HCT116 (cell line): ENCODE measurements at regions not wholly inside any gene's neighbourhood (a gene's known extent, or its start where the extent isn't known, plus 50 kb on each side); places are given as distances from the start of the nearest gene placed in this dataset.

Experiments used
- ATAC-seq: fragments of 200-7000 bp; cut with Tn5 transposase; 2 replicates; pipeline ENCODE4 v1.9.1; 2020; ENCODE audit warnings: mild to moderate bottlenecking, moderate library complexity
- BruUV-seq: library from RNA; stranded (reverse); fragments of 400-500 nt; replicated peaks from 2 replicates; lab custom pipeline; 2021; lab: Mats Ljungman, UMichigan
- CTCF ChIA-PET: fragments of 300-600 bp; sonication (Branson Sonifier 250); formaldehyde crosslinking; loops from one replicate; lab custom pipeline; 2021; ENCODE audit warnings: antibody characterized with exemption; lab: Charles Lee
- POLR2A ChIA-PET: fragments of 300-600, 350-600 bp; sonication (Branson Sonifier 250); formaldehyde crosslinking; loops from one replicate; lab custom pipeline; 2021; ENCODE audit warnings: antibody characterized with exemption; lab: Charles Lee
- RAD21 ChIA-PET, 2 experiments: fragments of 300-600 bp; sonication (Branson Sonifier 250); formaldehyde crosslinking; loops; one replicate each; lab custom pipeline; 2023; ENCODE audit warnings: low total read pairs in 2 of 2; ENCODE audit not compliant: uncharacterized antibody in 2 of 2, unreplicated experiment in 2 of 2, low non-redundant PET in 1 of 2; lab: Charles Lee
- DNase-seq: peaks from one replicate; pipeline ENCODE4 v3.0.0-alpha.2; 2010; ENCODE audit warnings: low read depth, low spot score
- H2AFZ ChIP-seq: fragments of 200-600 bp; shearing (Covaris generic), sonication (generic); 2 replicates; pipeline ENCODE4 v1.6.1; 2017; ENCODE audit warnings: low read depth, mixed run types, mixed read lengths, antibody characterized with exemption, low read length; ENCODE audit not compliant: poor library complexity, severe bottlenecking
- H3K27ac ChIP-seq: 2 replicates; pipeline ENCODE4 v1.5.1; 2012; ENCODE audit warnings: low read depth, low read length
- H3K27me3 ChIP-seq: fragments of 200-600 bp; sonication (generic); 2 replicates; pipeline ENCODE4 v1.6.1; 2016; ENCODE audit warnings: mixed run types, low read length, mixed read lengths; ENCODE audit not compliant: insufficient read depth
- H3K36me3 ChIP-seq, 2 experiments: fragments of 200-500 bp in 1 of 2; fragments of 200-600 bp in 1 of 2; sonication (Bioruptor generic) in 1 of 2; sonication (generic) in 1 of 2; 2 replicates each; pipeline versions ENCODE4 v1.5.1 to v1.6.1; 2014 to 2016; ENCODE audit warnings: low read length in 2 of 2, inconsistent platforms in 1 of 2, mixed read lengths in 1 of 2, mixed run types in 1 of 2; ENCODE audit not compliant: insufficient read depth in 2 of 2, control insufficient read depth in 1 of 2
- H3K4me1 ChIP-seq, 2 experiments: fragments of 200-600 bp in 1 of 2; sonication (generic) in 1 of 2; 2 replicates each; pipeline versions ENCODE4 v1.5.1 to v1.6.1; 2012 to 2017; ENCODE audit warnings: low read length in 2 of 2, inconsistent platforms in 1 of 2, mild to moderate bottlenecking in 1 of 2, mixed read lengths in 1 of 2, mixed run types in 1 of 2, moderate library complexity in 1 of 2; ENCODE audit not compliant: insufficient read depth in 2 of 2, control insufficient read depth in 1 of 2
- H3K4me2 ChIP-seq: fragments of 200-600 bp; sonication (generic); 2 replicates; pipeline ENCODE4 v1.6.1; 2017; ENCODE audit warnings: mixed run types, low read length, mixed read lengths
- H3K4me3 ChIP-seq, 2 experiments: fragments of 200-600 bp in 1 of 2; sonication (generic) in 1 of 2; replicated peaks in 1 of 2; 2 replicates each; pipeline ENCODE4 v1.5.1; 2011 to 2016; ENCODE audit warnings: low read length in 2 of 2, control low read depth in 1 of 2, low read depth in 1 of 2, mild to moderate bottlenecking in 1 of 2, mixed read lengths in 1 of 2, mixed run types in 1 of 2
- H3K79me2 ChIP-seq: fragments of 200-600 bp; sonication (generic); 2 replicates; pipeline ENCODE4 v1.6.1; 2017; ENCODE audit warnings: mild to moderate bottlenecking, mixed run types, low read length, moderate library complexity, mixed read lengths; ENCODE audit not compliant: insufficient read depth
- H3K9ac ChIP-seq: fragments of 200-600 bp; sonication (generic); 2 replicates; pipeline ENCODE4 v1.6.1; 2016; ENCODE audit warnings: low read length, mixed read lengths
- H3K9me2 ChIP-seq: fragments of 200-600 bp; sonication (generic), shearing (Covaris generic); 2 replicates; pipeline ENCODE4 v1.6.1; 2017; ENCODE audit warnings: mixed run types, mild to moderate bottlenecking, moderate library complexity; ENCODE audit not compliant: insufficient read depth
- H3K9me3 ChIP-seq, 2 experiments: fragments of 200-500 bp in 1 of 2; fragments of 200-600 bp in 1 of 2; sonication (Bioruptor generic) in 1 of 2; sonication (generic) in 1 of 2; 2 replicates each; pipeline ENCODE4 v1.6.1; 2014 to 2017; ENCODE audit warnings: low read length in 2 of 2, mixed read lengths in 2 of 2, inconsistent platforms in 1 of 2, low read depth in 1 of 2, mild to moderate bottlenecking in 1 of 2, mixed run types in 1 of 2, moderate library complexity in 1 of 2; ENCODE audit not compliant: control insufficient read depth in 1 of 2, insufficient read depth in 1 of 2
- H4K20me1 ChIP-seq: fragments of 200-600 bp; sonication (generic), shearing (Covaris generic); 2 replicates; pipeline ENCODE4 v1.6.1; 2017; ENCODE audit warnings: mixed run types, mild to moderate bottlenecking, moderate library complexity; ENCODE audit not compliant: insufficient read depth
- ATF3 ChIP-seq: IDR thresholded peaks from 2 replicates; pipeline ENCODE4 v1.6.1; 2012
- CBX3 ChIP-seq: IDR thresholded peaks from 2 replicates; pipeline ENCODE4 v1.6.1; 2012; ENCODE audit warnings: low read depth
- CEBPB ChIP-seq: IDR thresholded peaks from 2 replicates; pipeline ENCODE4 v1.6.1; 2012; ENCODE audit warnings: low read depth
- CTCF ChIP-seq, 3 experiments: fragments of 200-600 bp in 1 of 3; sonication (generic) in 1 of 3; IDR thresholded peaks in 2 of 3; conservative IDR thresholded peaks in 1 of 3; 2 replicates each; pipeline ENCODE4 v1.5.1; 2012 to 2017; ENCODE audit warnings: low read depth in 2 of 3, low read length in 2 of 3, antibody characterized with exemption in 1 of 3, borderline replicate concordance in 1 of 3, control low read depth in 1 of 3, mild to moderate bottlenecking in 1 of 3, mixed read lengths in 1 of 3, mixed run types in 1 of 3, moderate library complexity in 1 of 3; ENCODE audit not compliant: insufficient read depth in 1 of 3
- EGR1 ChIP-seq: IDR thresholded peaks from 2 replicates; pipeline ENCODE4 v1.6.1; 2012; ENCODE audit warnings: low read depth
- ELF1 ChIP-seq: IDR thresholded peaks from 2 replicates; pipeline ENCODE4 v1.6.1; 2012; ENCODE audit warnings: low read depth, borderline replicate concordance
- EZH2 ChIP-seq: fragments of 200-600 bp; sonication (generic); IDR thresholded peaks from 2 replicates; pipeline ENCODE4 v1.6.1; 2017; ENCODE audit warnings: antibody characterized with exemption, mixed run types
- EZH2phosphoT487 ChIP-seq: fragments of 200-600 bp; IDR thresholded peaks from 2 replicates; pipeline ENCODE4 v1.6.1; 2018; ENCODE audit warnings: antibody characterized with exemption, borderline replicate concordance
- FOSL1 ChIP-seq: IDR thresholded peaks from 2 replicates; pipeline ENCODE4 v1.6.1; 2012; ENCODE audit warnings: low read depth
- JUND ChIP-seq: IDR thresholded peaks from 2 replicates; pipeline ENCODE4 v1.6.1; 2012
- MAX ChIP-seq: IDR thresholded peaks from 2 replicates; pipeline ENCODE4 v1.6.1; 2012
- POLR2A ChIP-seq: IDR thresholded peaks from 2 replicates; pipeline ENCODE4 v1.7.0; 2011; ENCODE audit warnings: borderline replicate concordance; ENCODE audit not compliant: insufficient read depth, insufficient read length; ENCODE audit errors: extremely low read depth
- RAD21 ChIP-seq: IDR thresholded peaks from 2 replicates; pipeline ENCODE4 v1.6.1; 2012; ENCODE audit warnings: low read depth, mild to moderate bottlenecking
- REST ChIP-seq: IDR thresholded peaks from 2 replicates; pipeline ENCODE4 v1.6.1; 2012; ENCODE audit warnings: low read depth
- TCF7L2 ChIP-seq: IDR thresholded peaks from 2 replicates; pipeline ENCODE4 v1.7.0; 2011; ENCODE audit warnings: borderline replicate concordance, inconsistent platforms; ENCODE audit not compliant: insufficient read depth, insufficient read length; ENCODE audit errors: extremely low read depth
- ZBTB33 ChIP-seq: IDR thresholded peaks from 2 replicates; pipeline ENCODE4 v1.6.1; 2011; ENCODE audit warnings: mild to moderate bottlenecking, low read length, moderate library complexity; ENCODE audit not compliant: insufficient replicate concordance; ENCODE audit errors: extremely low read depth
- ZFX ChIP-seq: fragments of 450-650 bp; IDR thresholded peaks from 2 replicates; pipeline ENCODE4 v1.6.1; 2017
- ZNF274 ChIP-seq: fragments of 200-500 bp; sonication (Bioruptor generic); IDR thresholded peaks from 2 replicates; pipeline ENCODE4 v1.6.1; 2014; ENCODE audit warnings: mild to moderate bottlenecking, low read depth, low read length, inconsistent platforms
- intact Hi-C: fragments of 100-400 bp; cut with micrococcal nuclease; formaldehyde crosslinking; loops from 2 replicates; pipeline ENCODE4 v1.10.0; 2022

- intact Hi-C loops = no loop called here
- no peak for DNase-seq
These were observed 334.3 kb downstream of the FIGN start for GRCh38 chr2:163401481-163401880.

More at GRCh38 chr2:163401481-163401880, 334.3 kb downstream of the FIGN start:
- Histone ChIP-seq H3K4me2 (no peak overlapping the region), H3K27ac (no peak overlapping the region), H3K9me3 (no peaks in the 10 kb centered on the region), H3K36me3 (no peaks in the 10 kb centered on the region), H3K27me3 (no peaks in the 10 kb centered on the region; the same call in 1 of the 2 replicates), H3K9ac (no peak overlapping the region), H3K4me3 (no peak overlapping the region), H4K20me1 (no peaks in the 10 kb centered on the region), H3K79me2 (no peaks in the 10 kb centered on the region), H2AFZ (no peak overlapping the region), H3K9me2 (no peaks in the 10 kb centered on the region), H3K4me1 (no peaks in the 10 kb centered on the region)
- ATAC-seq = no peak
- no TSS peak for BruUV-seq
- ChIA-PET CTCF (no interaction called here), POLR2A (no interaction called here), RAD21 (no interaction called here)
- TF ChIP-seq ATF3 (no peak), CTCF (IDR thresholded peaks at IDR 0.05 in 2 of 3, conservative IDR thresholded peaks at IDR 0.05 in 1 of 3; ENCODE audit: borderline replicate concordance in 1 of 3, insufficient read depth in 1 of 3, low read depth in 2 of 3, low read length in 2 of 3) (no peak), ELF1 (no peak), EZH2phosphoT487 (no peak), CEBPB (no peak), EGR1 (no peak), RAD21 (no peak), MAX (no peak), ZFX (no peak), CBX3 (no peak), REST (no peak), JUND (no peak), ZBTB33 (no peak), FOSL1 (no peak), TCF7L2 (no peak), ZNF274 (no peak), EZH2 (no peak), POLR2A (no peak)
